Panc1 (cell line): ENCODE measurements at regions not wholly inside any gene's neighbourhood (a gene's known extent, or its start where the extent isn't known, plus 50 kb on each side); places are given as distances from the start of the nearest gene placed in this dataset.

Experiments
- ATAC-seq: fragments of 200-7000 bp; cut with Tn5 transposase; 2 replicates; pipeline ENCODE4 v1.9.1; 2020; ENCODE audit warnings: mild to moderate bottlenecking, moderate library complexity
- BruUV-seq: library from RNA; stranded (reverse); fragments of 400-500 nt; replicated peaks from 2 replicates; lab custom pipeline; 2021; lab: Mats Ljungman, UMichigan
- CTCF ChIA-PET: fragments of 300-600 bp; sonication (Branson Sonifier 250); formaldehyde crosslinking; loops from one replicate; lab custom pipeline; 2022; ENCODE audit warnings: antibody characterized with exemption; lab: Charles Lee
- POLR2A ChIA-PET: fragments of 300-600 bp; sonication (Branson Sonifier 250); formaldehyde crosslinking; loops from one replicate; lab custom pipeline; 2022; ENCODE audit warnings: antibody characterized with exemption; lab: Charles Lee
- DNase-seq: peaks from one replicate; pipeline ENCODE4 v3.0.0-alpha.2; 2010; ENCODE audit warnings: low read depth, low spot score
- H3K27ac ChIP-seq: 2 replicates; pipeline ENCODE4 v1.5.1; 2011; ENCODE audit warnings: mild to moderate bottlenecking, low read length, inconsistent platforms
- H3K27me3 ChIP-seq: fragments of 200-500 bp; sonication (Bioruptor generic); 2 replicates; pipeline ENCODE4 v1.6.0; 2014; ENCODE audit warnings: low read length, inconsistent platforms; ENCODE audit not compliant: control insufficient read depth, insufficient read depth
- H3K36me3 ChIP-seq: fragments of 200-500 bp; sonication (Bioruptor generic); 2 replicates; pipeline ENCODE4 v1.5.1; 2014; ENCODE audit warnings: inconsistent platforms, mild to moderate bottlenecking, low read length, moderate library complexity; ENCODE audit not compliant: control insufficient read depth, insufficient read depth
- H3K4me1 ChIP-seq: 2 replicates; pipeline ENCODE4 v1.5.1; 2011; ENCODE audit warnings: inconsistent platforms, mild to moderate bottlenecking, low read length, moderate library complexity; ENCODE audit not compliant: control insufficient read depth, insufficient read depth
- H3K4me3 ChIP-seq, 2 experiments: 2 replicates each; pipeline ENCODE4 v1.5.1; 2011 to 2012; ENCODE audit warnings: low read depth in 2 of 2, low read length in 2 of 2, mild to moderate bottlenecking in 2 of 2, inconsistent platforms in 1 of 2, moderate library complexity in 1 of 2
- H3K9me3 ChIP-seq: fragments of 200-500 bp; sonication (Bioruptor generic); 2 replicates; pipeline ENCODE4 v1.5.1; 2014; ENCODE audit warnings: low read depth, mild to moderate bottlenecking, inconsistent platforms, low read length, moderate library complexity; ENCODE audit not compliant: control insufficient read depth, insufficient read depth
- POLR2AphosphoS5 ChIP-seq: IDR thresholded peaks from 2 replicates; pipeline ENCODE4 v1.6.1; 2012; ENCODE audit warnings: mild to moderate bottlenecking, low read depth, low read length, moderate library complexity
- SIN3A ChIP-seq: IDR thresholded peaks from 2 replicates; pipeline ENCODE4 v1.6.1; 2012; ENCODE audit warnings: low read depth, mild to moderate bottlenecking, low read length, moderate library complexity, borderline replicate concordance; ENCODE audit not compliant: insufficient read depth
- TCF7L2 ChIP-seq: IDR thresholded peaks from 2 replicates; pipeline ENCODE4 v1.6.1; 2011; ENCODE audit warnings: mild to moderate bottlenecking, low read depth, low read length, inconsistent platforms
- in situ Hi-C: cut with HindIII; loops from 2 replicates; pipeline ENCODE4 v1.10.0; 2016; ENCODE audit warnings: low sequenced_read_pairs, low pct_unique_long_range_greater_than_20kb
- intact Hi-C: fragments of 100-400 bp; cut with micrococcal nuclease; formaldehyde crosslinking; loops from one replicate; pipeline ENCODE4 v1.10.0; 2022; ENCODE audit not compliant: unreplicated experiment
- TF ChIP-seq, protein P1 (sequence below): fragments of 450-650 bp; IDR thresholded peaks from 2 replicates; pipeline ENCODE4 v1.5.1; 2017; ENCODE audit warnings: mild to moderate bottlenecking
- TF ChIP-seq, protein P2 (sequence below), 2 experiments: IDR thresholded peaks; 2 replicates each; pipeline ENCODE4 v1.6.1; 2011 to 2012; ENCODE audit warnings: low read depth in 2 of 2, control low read depth in 1 of 2, low read length in 1 of 2, mild to moderate bottlenecking in 1 of 2, moderate library complexity in 1 of 2; ENCODE audit not compliant: insufficient read depth in 1 of 2

DNA sequence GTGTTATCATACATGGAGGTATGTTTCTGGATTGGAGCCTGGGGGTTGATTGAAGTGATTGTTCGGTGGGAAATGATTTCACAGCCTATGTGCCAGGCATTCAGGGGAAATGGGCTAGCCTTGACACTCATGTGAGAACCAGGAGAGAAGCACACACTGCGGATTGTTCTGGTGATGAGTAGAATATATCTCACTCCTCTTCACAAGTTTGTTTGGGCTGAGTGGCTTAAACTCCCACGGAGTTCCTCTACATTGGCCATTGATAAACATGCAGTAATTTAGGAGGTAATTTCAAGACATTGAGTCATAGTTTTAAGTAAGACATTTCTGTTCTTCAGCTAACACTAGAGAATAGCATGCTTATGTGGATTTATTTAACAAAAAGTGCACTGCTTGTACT, 498.9 kb upstream of the NETO1 start:
- H3K9me3 ChIP-seq: no peaks in the 10 kb centered on the region
- H3K27ac ChIP-seq: no peak overlapping the region
- intact Hi-C loops: no loop called here
- no TSS peak for BruUV-seq
- no peak for ATAC-seq
- H3K4me1 ChIP-seq: no peaks in the 10 kb centered on the region
- TF ChIP-seq POLR2AphosphoS5: no peak
- TF ChIP-seq, protein P1, sequence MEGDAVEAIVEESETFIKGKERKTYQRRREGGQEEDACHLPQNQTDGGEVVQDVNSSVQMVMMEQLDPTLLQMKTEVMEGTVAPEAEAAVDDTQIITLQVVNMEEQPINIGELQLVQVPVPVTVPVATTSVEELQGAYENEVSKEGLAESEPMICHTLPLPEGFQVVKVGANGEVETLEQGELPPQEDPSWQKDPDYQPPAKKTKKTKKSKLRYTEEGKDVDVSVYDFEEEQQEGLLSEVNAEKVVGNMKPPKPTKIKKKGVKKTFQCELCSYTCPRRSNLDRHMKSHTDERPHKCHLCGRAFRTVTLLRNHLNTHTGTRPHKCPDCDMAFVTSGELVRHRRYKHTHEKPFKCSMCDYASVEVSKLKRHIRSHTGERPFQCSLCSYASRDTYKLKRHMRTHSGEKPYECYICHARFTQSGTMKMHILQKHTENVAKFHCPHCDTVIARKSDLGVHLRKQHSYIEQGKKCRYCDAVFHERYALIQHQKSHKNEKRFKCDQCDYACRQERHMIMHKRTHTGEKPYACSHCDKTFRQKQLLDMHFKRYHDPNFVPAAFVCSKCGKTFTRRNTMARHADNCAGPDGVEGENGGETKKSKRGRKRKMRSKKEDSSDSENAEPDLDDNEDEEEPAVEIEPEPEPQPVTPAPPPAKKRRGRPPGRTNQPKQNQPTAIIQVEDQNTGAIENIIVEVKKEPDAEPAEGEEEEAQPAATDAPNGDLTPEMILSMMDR: no peak
- no peak for TF ChIP-seq TCF7L2
- no peak for TF ChIP-seq SIN3A
- TF ChIP-seq, protein P2, sequence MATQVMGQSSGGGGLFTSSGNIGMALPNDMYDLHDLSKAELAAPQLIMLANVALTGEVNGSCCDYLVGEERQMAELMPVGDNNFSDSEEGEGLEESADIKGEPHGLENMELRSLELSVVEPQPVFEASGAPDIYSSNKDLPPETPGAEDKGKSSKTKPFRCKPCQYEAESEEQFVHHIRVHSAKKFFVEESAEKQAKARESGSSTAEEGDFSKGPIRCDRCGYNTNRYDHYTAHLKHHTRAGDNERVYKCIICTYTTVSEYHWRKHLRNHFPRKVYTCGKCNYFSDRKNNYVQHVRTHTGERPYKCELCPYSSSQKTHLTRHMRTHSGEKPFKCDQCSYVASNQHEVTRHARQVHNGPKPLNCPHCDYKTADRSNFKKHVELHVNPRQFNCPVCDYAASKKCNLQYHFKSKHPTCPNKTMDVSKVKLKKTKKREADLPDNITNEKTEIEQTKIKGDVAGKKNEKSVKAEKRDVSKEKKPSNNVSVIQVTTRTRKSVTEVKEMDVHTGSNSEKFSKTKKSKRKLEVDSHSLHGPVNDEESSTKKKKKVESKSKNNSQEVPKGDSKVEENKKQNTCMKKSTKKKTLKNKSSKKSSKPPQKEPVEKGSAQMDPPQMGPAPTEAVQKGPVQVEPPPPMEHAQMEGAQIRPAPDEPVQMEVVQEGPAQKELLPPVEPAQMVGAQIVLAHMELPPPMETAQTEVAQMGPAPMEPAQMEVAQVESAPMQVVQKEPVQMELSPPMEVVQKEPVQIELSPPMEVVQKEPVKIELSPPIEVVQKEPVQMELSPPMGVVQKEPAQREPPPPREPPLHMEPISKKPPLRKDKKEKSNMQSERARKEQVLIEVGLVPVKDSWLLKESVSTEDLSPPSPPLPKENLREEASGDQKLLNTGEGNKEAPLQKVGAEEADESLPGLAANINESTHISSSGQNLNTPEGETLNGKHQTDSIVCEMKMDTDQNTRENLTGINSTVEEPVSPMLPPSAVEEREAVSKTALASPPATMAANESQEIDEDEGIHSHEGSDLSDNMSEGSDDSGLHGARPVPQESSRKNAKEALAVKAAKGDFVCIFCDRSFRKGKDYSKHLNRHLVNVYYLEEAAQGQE (IDR thresholded peaks at IDR 0.05; ENCODE audit: insufficient read depth in 1 of 2, low read depth in 2 of 2, low read length in 1 of 2): no peak
- ChIA-PET CTCF (no interaction called here), POLR2A (no interaction called here)
- in situ Hi-C loops: no loop called here
- H3K36me3 ChIP-seq: no peaks in the 10 kb centered on the region
- H3K27me3 ChIP-seq: no peaks in the 10 kb centered on the region
- no peak for DNase-seq
- H3K4me3 ChIP-seq: no peak overlapping the region

DNA sequence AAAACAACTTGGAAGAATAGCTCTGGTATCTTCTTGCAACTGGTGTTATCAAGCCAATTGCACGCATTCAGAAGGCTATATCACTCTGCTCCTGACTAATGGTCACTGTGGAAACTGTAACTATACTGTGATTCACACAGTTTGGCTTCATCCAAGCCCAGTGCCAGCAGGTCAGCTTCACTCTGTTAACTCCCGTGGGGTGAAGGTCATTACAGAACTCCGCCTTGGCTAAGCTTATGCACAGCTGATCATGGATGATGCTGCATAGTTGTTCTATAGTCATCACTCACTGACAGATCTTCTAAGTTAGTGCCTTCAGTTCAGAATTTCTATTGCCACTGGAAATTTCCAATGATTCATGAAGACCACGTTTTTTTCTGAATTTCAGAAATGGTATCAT, 497.2 kb upstream of the NETO1 start:
- no peak for DNase-seq
- Histone ChIP-seq H3K4me3 (no peak overlapping the region), H3K9me3 (no peaks in the 10 kb centered on the region), H3K4me1 (no peaks in the 10 kb centered on the region), H3K27ac (no peak overlapping the region), H3K36me3 (no peaks in the 10 kb centered on the region), H3K27me3 (no peaks in the 10 kb centered on the region)
- ChIA-PET CTCF (no interaction called here), POLR2A (no interaction called here)
- no peak for ATAC-seq
- intact Hi-C loops (no loop called here), in situ Hi-C loops (no loop called here)
- TF ChIP-seq SIN3A: no peak
- TF ChIP-seq POLR2AphosphoS5: no peak
- no peak for TF ChIP-seq TCF7L2
- TF ChIP-seq, protein P1: no peak
- TF ChIP-seq, protein P2 (IDR thresholded peaks at IDR 0.05; ENCODE audit: insufficient read depth in 1 of 2, low read depth in 2 of 2, low read length in 1 of 2): no peak
- BruUV-seq: no TSS peak
